GM12878 (cell line): ENCODE measurements at regions not wholly inside any gene's neighbourhood (a gene's known extent, or its start where the extent isn't known, plus 50 kb on each side); places are given as distances from the start of the nearest gene placed in this dataset.

Experiments
- ATAC-seq: fragments of 200-7000 bp; cut with Tn5 transposase; 3 replicates; pipeline ENCODE4 v1.9.1; 2020; ENCODE audit warnings: mild to moderate bottlenecking, moderate library complexity
- BruUV-seq: library from RNA; stranded (reverse); fragments of 400-500 nt; replicated peaks from 2 replicates; lab custom pipeline; 2021; lab: Mats Ljungman, UMichigan
- CTCF ChIA-PET: fragments of 300-600 bp; sonication (Branson Sonifier 250); formaldehyde crosslinking; extraction: SDS; loops from one replicate; lab custom pipeline; 2021; ENCODE audit warnings: inconsistent platforms; lab: Yijun Ruan, JAX
- POLR2A ChIA-PET: fragments of 350-600 bp; formaldehyde crosslinking; extraction: SDS; loops from one replicate; lab custom pipeline; 2021; ENCODE audit warnings: inconsistent platforms; lab: Charles Lee
- RAD21 ChIA-PET: fragments of 300-600 bp; sonication (Branson Sonifier 250); formaldehyde crosslinking; loops from one replicate; lab custom pipeline; 2023; ENCODE audit warnings: antibody characterized with exemption; ENCODE audit not compliant: unreplicated experiment; lab: Charles Lee
- SMC1A ChIA-PET: fragments of 300-600 bp; sonication (Branson Sonifier 250); formaldehyde crosslinking; loops from one replicate; lab custom pipeline; 2023; ENCODE audit not compliant: unreplicated experiment, uncharacterized antibody; lab: Charles Lee
- DNase-seq: peaks from one replicate; pipeline ENCODE4 v3.0.0-alpha.2; 2011; ENCODE audit warnings: low read depth, low spot score
- FAIRE-seq: peaks from 3 replicates; lab custom pipeline; 2011; peaks lifted over from hg19 to GRCh38; lab: Jason Lieb, UNC
- H2AFZ ChIP-seq: 2 replicates; pipeline ENCODE4 v1.6.0; 2011; ENCODE audit warnings: low read depth, low read length, control low read depth; ENCODE audit not compliant: control insufficient read depth
- H3K27ac ChIP-seq: 2 replicates; pipeline ENCODE4 v1.5.1; 2011; ENCODE audit warnings: control low read depth; ENCODE audit not compliant: control insufficient read depth, insufficient read depth
- H3K27me3 ChIP-seq, 2 experiments: replicated peaks in 1 of 2; 2 replicates each; pipeline versions ENCODE4 v1.6.0 to v1.6.1; 2011; ENCODE audit warnings: low read length in 1 of 2; ENCODE audit not compliant: control insufficient read depth in 2 of 2, insufficient read depth in 2 of 2
- H3K36me3 ChIP-seq, 2 experiments: 2 replicates each; pipeline ENCODE4 v1.5.1; 2011; ENCODE audit warnings: low read length in 1 of 2; ENCODE audit not compliant: control insufficient read depth in 2 of 2, insufficient read depth in 2 of 2
- H3K4me1 ChIP-seq: 2 replicates; pipeline ENCODE4 v1.6.1; 2011; ENCODE audit warnings: mild to moderate bottlenecking, low read length, moderate library complexity, mixed read lengths; ENCODE audit not compliant: control insufficient read depth, insufficient read depth
- H3K4me2 ChIP-seq: 2 replicates; pipeline ENCODE4 v1.6.0; 2011; ENCODE audit warnings: control low read depth; ENCODE audit not compliant: control insufficient read depth, insufficient read depth
- H3K4me3 ChIP-seq: fragments of 200-600 bp; sonication (generic); 2 replicates; pipeline ENCODE4 v1.5.1; 2016
- H3K79me2 ChIP-seq: 2 replicates; pipeline ENCODE4 v1.6.0; 2011; ENCODE audit warnings: low read length; ENCODE audit not compliant: control insufficient read depth, insufficient read depth
- H3K9ac ChIP-seq: 2 replicates; pipeline ENCODE4 v1.8.0; 2011; ENCODE audit warnings: low read length, control low read depth, mixed read lengths; ENCODE audit not compliant: control insufficient read depth, insufficient read depth
- H3K9me3 ChIP-seq: replicated peaks from 3 replicates; pipeline ENCODE4 v1.5.1; 2011; ENCODE audit warnings: mild to moderate bottlenecking, low read length; ENCODE audit not compliant: control insufficient read depth, insufficient read depth
- H4K20me1 ChIP-seq: 2 replicates; pipeline ENCODE4 v1.6.0; 2011; ENCODE audit not compliant: control insufficient read depth, insufficient read depth
- PAX8 ChIP-seq: fragments of 450-650 bp; IDR thresholded peaks from 2 replicates; pipeline ENCODE4 v1.6.1; 2017; ENCODE audit warnings: mild to moderate bottlenecking, moderate library complexity
- SREBF1 ChIP-seq: IDR thresholded peaks from 2 replicates; pipeline ENCODE4 v1.6.1; 2012; ENCODE audit warnings: mild to moderate bottlenecking, low read length
- SUPT20H ChIP-seq: IDR thresholded peaks from 2 replicates; pipeline ENCODE4 v1.6.1; 2011; ENCODE audit warnings: low read depth, mild to moderate bottlenecking, low read length, moderate library complexity, borderline replicate concordance; ENCODE audit not compliant: control insufficient read depth
- WGBS: methylation state at CpG from one replicate; pipeline ENCODE4 v1.1.6; 2016; ENCODE audit warnings: low lambda C conversion rate; ENCODE audit not compliant: insufficient replicate concordance, insufficient coverage; ENCODE audit errors: missing lambda C conversion rate; 5-methylcytosine and 5-hydroxymethylcytosine counted together
- in situ Hi-C: fragments of 300-500 bp; cut with MboI; formaldehyde crosslinking; loops from 9 replicates; pipeline ENCODE4 v1.14.3; 2018; ENCODE audit warnings: mixed read lengths
- intact Hi-C: fragments of 100-400 bp; cut with micrococcal nuclease; formaldehyde crosslinking; loops from one replicate; pipeline ENCODE4 v1.14.2; 2022; ENCODE audit not compliant: unreplicated experiment
- TF ChIP-seq, protein P1 (sequence below): IDR thresholded peaks from 2 replicates; pipeline ENCODE4 v1.6.1; 2011; ENCODE audit warnings: mild to moderate bottlenecking, low read depth, low read length, moderate library complexity; ENCODE audit not compliant: insufficient replicate concordance
- TF ChIP-seq, protein P2 (sequence below): fragments of 450-650 bp; IDR thresholded peaks from 2 replicates; pipeline ENCODE4 v1.6.1; 2017; ENCODE audit warnings: mild to moderate bottlenecking

- FAIRE-seq = no peak
- Histone ChIP-seq H4K20me1 (no peaks in the 10 kb centered on the region), H3K4me1 (no peaks in the 10 kb centered on the region), H3K36me3 (no peaks in the 10 kb centered on the region), H3K4me3 (no peak overlapping the region), H3K9me3 (no peaks in the 10 kb centered on the region), H3K4me2 (no peak overlapping the region), H2AFZ (no peak overlapping the region), H3K79me2 (no peaks in the 10 kb centered on the region), H3K9ac (no peak overlapping the region), H3K27ac (no peak overlapping the region), H3K27me3 (no peaks in the 10 kb centered on the region)
- CTCF ChIA-PET = no interaction called here
- TF ChIP-seq SUPT20H (no peak), SREBF1 (no peak), PAX8 (no peak)
- TF ChIP-seq, protein P1, sequence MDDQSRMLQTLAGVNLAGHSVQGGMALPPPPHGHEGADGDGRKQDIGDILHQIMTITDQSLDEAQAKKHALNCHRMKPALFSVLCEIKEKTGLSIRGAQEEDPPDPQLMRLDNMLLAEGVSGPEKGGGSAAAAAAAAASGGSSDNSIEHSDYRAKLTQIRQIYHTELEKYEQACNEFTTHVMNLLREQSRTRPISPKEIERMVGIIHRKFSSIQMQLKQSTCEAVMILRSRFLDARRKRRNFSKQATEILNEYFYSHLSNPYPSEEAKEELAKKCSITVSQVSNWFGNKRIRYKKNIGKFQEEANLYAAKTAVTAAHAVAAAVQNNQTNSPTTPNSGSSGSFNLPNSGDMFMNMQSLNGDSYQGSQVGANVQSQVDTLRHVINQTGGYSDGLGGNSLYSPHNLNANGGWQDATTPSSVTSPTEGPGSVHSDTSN = no peak
- TF ChIP-seq, protein P2, sequence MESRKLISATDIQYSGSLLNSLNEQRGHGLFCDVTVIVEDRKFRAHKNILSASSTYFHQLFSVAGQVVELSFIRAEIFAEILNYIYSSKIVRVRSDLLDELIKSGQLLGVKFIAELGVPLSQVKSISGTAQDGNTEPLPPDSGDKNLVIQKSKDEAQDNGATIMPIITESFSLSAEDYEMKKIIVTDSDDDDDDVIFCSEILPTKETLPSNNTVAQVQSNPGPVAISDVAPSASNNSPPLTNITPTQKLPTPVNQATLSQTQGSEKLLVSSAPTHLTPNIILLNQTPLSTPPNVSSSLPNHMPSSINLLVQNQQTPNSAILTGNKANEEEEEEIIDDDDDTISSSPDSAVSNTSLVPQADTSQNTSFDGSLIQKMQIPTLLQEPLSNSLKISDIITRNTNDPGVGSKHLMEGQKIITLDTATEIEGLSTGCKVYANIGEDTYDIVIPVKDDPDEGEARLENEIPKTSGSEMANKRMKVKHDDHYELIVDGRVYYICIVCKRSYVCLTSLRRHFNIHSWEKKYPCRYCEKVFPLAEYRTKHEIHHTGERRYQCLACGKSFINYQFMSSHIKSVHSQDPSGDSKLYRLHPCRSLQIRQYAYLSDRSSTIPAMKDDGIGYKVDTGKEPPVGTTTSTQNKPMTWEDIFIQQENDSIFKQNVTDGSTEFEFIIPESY = no peak
- RAD21 ChIA-PET = no interaction called here
- POLR2A ChIA-PET = no interaction called here
- in situ Hi-C loops = no loop called here
- no peak for ATAC-seq
- DNase-seq = no peak
- SMC1A ChIA-PET = interaction anchor here (0.6 kb wide), 1 partner anchor 8 kb away, joined by 4 read pairs; no protein-coding TSS in a partner anchor
- intact Hi-C loops = no loop called here
- WGBS = 25% methylated on average over 2 of the region's 2 CpGs
- no TSS peak for BruUV-seq
Measured at GRCh38 chrX:127085939-127086338, 266.4 kb downstream of the PRR32 start.
